GM23338 (cell line): ENCODE measurements at regions not wholly inside any gene's neighbourhood (a gene's known extent, or its start where the extent isn't known, plus 50 kb on each side); places are given as distances from the start of the nearest gene placed in this dataset.

ENCODE experiments used
- ATAC-seq: fragments of 200-7000 bp; cut with Tn5 transposase; 3 replicates; pipeline ENCODE4 v1.9.1; 2020
- DNase-seq: peaks from one replicate; pipeline ENCODE4 v3.0.0-alpha.2; 2015; ENCODE audit warnings: low spot score
- H2AFZ ChIP-seq: fragments of 200-600 bp; sonication (generic); 2 replicates; pipeline ENCODE4 v1.8.0; 2016; ENCODE audit warnings: antibody characterized with exemption, mild to moderate bottlenecking, moderate library complexity
- H3F3A ChIP-seq: fragments of 200-600 bp; sonication (generic); replicated peaks from 2 replicates; pipeline ENCODE4 v1.8.0; 2017; ENCODE audit warnings: antibody characterized with exemption, mixed run types, low read depth
- H3K27ac ChIP-seq: fragments of 200-600 bp; sonication (generic); 2 replicates; pipeline ENCODE4 v1.6.1; 2016; ENCODE audit warnings: low read depth
- H3K27me3 ChIP-seq: fragments of 200-600 bp; sonication (generic); 2 replicates; pipeline ENCODE4 v1.8.0; 2016; ENCODE audit warnings: mild to moderate bottlenecking, mixed run types, moderate library complexity; ENCODE audit not compliant: insufficient read depth
- H3K36me3 ChIP-seq: fragments of 200-600 bp; sonication (generic); 2 replicates; pipeline ENCODE4 v1.8.0; 2016; ENCODE audit warnings: mild to moderate bottlenecking; ENCODE audit not compliant: insufficient read depth
- H3K4me1 ChIP-seq: fragments of 200-600 bp; sonication (generic); 2 replicates; pipeline ENCODE4 v1.8.0; 2016; ENCODE audit warnings: mild to moderate bottlenecking, moderate library complexity; ENCODE audit not compliant: insufficient read depth
- H3K4me2 ChIP-seq: fragments of 200-600 bp; sonication (generic); 2 replicates; pipeline ENCODE4 v1.7.1; 2017; ENCODE audit warnings: mixed run types
- H3K4me3 ChIP-seq: fragments of 200-600 bp; sonication (generic); 2 replicates; pipeline ENCODE4 v1.6.1; 2016; ENCODE audit warnings: mixed run types
- H3K79me2 ChIP-seq: fragments of 200-600 bp; sonication (generic); replicated peaks from 2 replicates; pipeline ENCODE4 v1.8.0; 2017; ENCODE audit warnings: mild to moderate bottlenecking; ENCODE audit not compliant: insufficient read depth
- H3K9me2 ChIP-seq: fragments of 200-600 bp; sonication (generic); 2 replicates; pipeline ENCODE4 v1.8.0; 2017; ENCODE audit not compliant: insufficient read depth
- H4K20me1 ChIP-seq: fragments of 200-600 bp; sonication (generic); replicated peaks from 2 replicates; pipeline ENCODE4 v1.8.0; 2017; ENCODE audit warnings: mild to moderate bottlenecking; ENCODE audit not compliant: insufficient read depth
- H3K27ac Mint-ChIP-seq: 2 replicates; pipeline ENCODE4 v1.8.0; 2020; ENCODE audit warnings: inconsistent platforms, mild to moderate bottlenecking, moderate library complexity, mixed read lengths
- H3K27me3 Mint-ChIP-seq: 3 replicates; pipeline ENCODE4 v1.8.0; 2022; ENCODE audit warnings: low read depth, mild to moderate bottlenecking, moderate library complexity, mixed read lengths, inconsistent platforms; ENCODE audit not compliant: insufficient read depth, poor library complexity
- H3K36me3 Mint-ChIP-seq: 3 replicates; pipeline ENCODE4 v1.8.0; 2021; ENCODE audit warnings: low read depth, mild to moderate bottlenecking, inconsistent platforms, moderate library complexity, mixed read lengths
- H3K4me1 Mint-ChIP-seq: 3 replicates; pipeline ENCODE4 v1.8.0; 2020; ENCODE audit warnings: mild to moderate bottlenecking, inconsistent platforms, mixed read lengths
- H3K4me3 Mint-ChIP-seq: 3 replicates; pipeline ENCODE4 v1.8.0; 2021; ENCODE audit warnings: moderate library complexity, mild to moderate bottlenecking, inconsistent platforms, mixed read lengths
- H3K9me3 Mint-ChIP-seq: 3 replicates; pipeline ENCODE4 v1.8.0; 2020; ENCODE audit warnings: moderate library complexity, mild to moderate bottlenecking, inconsistent platforms, mixed read lengths
- CREB1 ChIP-seq: fragments of 250-450 bp; sonication (Bioruptor Pico); IDR thresholded peaks from 2 replicates; pipeline ENCODE4 v1.5.0; 2020; ENCODE audit warnings: low read depth, mild to moderate bottlenecking, moderate library complexity
- ETS1 ChIP-seq: IDR thresholded peaks from 2 replicates; pipeline ENCODE4 v1.6.1; 2016; ENCODE audit warnings: antibody characterized with exemption
- EZH2 ChIP-seq: fragments of 200-600 bp; sonication (generic); IDR thresholded peaks from one replicate; pipeline ENCODE4 v1.8.0; 2017; ENCODE audit warnings: antibody characterized with exemption, mild to moderate bottlenecking, low read depth; ENCODE audit not compliant: unreplicated experiment
- EZH2phosphoT487 ChIP-seq: fragments of 200-600 bp; sonication (generic); IDR thresholded peaks from one replicate; pipeline ENCODE4 v1.8.1; 2018; ENCODE audit warnings: antibody characterized with exemption; ENCODE audit not compliant: unreplicated experiment
- NANOG ChIP-seq: IDR thresholded peaks from 2 replicates; pipeline ENCODE4 v1.6.1; 2016; ENCODE audit warnings: antibody characterized with exemption, borderline replicate concordance
- POLR2AphosphoS5 ChIP-seq: IDR thresholded peaks from 2 replicates; pipeline ENCODE4 v1.6.1; 2016; ENCODE audit warnings: antibody characterized with exemption, low read depth
- ZNF114 ChIP-seq: fragments of 250-450 bp; sonication (Bioruptor Pico); IDR thresholded peaks from 2 replicates; pipeline ENCODE4 v1.5.0; 2020; ENCODE audit warnings: mild to moderate bottlenecking, moderate library complexity
- TF ChIP-seq, protein P1 (sequence below), 2 experiments: fragments of 200-600 bp in 1 of 2; sonication (generic) in 1 of 2; conservative IDR thresholded peaks; 2 replicates each; pipeline versions ENCODE4 v1.5.1 to v1.6.1; 2016 to 2017; ENCODE audit warnings: antibody characterized with exemption in 2 of 2, low read depth in 2 of 2, mild to moderate bottlenecking in 2 of 2, moderate library complexity in 1 of 2
- TF ChIP-seq, protein P2 (sequence below): fragments of 250-450 bp; sonication (Bioruptor Pico); IDR thresholded peaks from 2 replicates; pipeline ENCODE4 v1.5.0; 2020; ENCODE audit warnings: mild to moderate bottlenecking, moderate library complexity

- Histone ChIP-seq H3K9me2 (no peaks in the 10 kb centered on the region), H3F3A (no peaks in the 10 kb centered on the region), H3K4me3 (no peak overlapping the region), H4K20me1 (no peaks in the 10 kb centered on the region), H3K36me3 (no peaks in the 10 kb centered on the region), H3K79me2 (no peaks in the 10 kb centered on the region), H3K27me3 (no peaks in the 10 kb centered on the region), H3K27ac (no peak overlapping the region), H3K4me1 (no peaks in the 10 kb centered on the region), H3K4me2 (no peak overlapping the region), H2AFZ (no peak overlapping the region)
- Mint-ChIP-seq H3K9me3 (no peaks in the 10 kb centered on the region; the same call in 2 of the 3 replicates), H3K4me3 (no peak overlapping the region), H3K27ac (no peak overlapping the region), H3K4me1 (no peaks in the 10 kb centered on the region), H3K36me3 (no peaks in the 10 kb centered on the region), H3K27me3 (no peaks in the 10 kb centered on the region)
- ATAC-seq (no peak), DNase-seq (no peak)
- TF ChIP-seq, protein P1, sequence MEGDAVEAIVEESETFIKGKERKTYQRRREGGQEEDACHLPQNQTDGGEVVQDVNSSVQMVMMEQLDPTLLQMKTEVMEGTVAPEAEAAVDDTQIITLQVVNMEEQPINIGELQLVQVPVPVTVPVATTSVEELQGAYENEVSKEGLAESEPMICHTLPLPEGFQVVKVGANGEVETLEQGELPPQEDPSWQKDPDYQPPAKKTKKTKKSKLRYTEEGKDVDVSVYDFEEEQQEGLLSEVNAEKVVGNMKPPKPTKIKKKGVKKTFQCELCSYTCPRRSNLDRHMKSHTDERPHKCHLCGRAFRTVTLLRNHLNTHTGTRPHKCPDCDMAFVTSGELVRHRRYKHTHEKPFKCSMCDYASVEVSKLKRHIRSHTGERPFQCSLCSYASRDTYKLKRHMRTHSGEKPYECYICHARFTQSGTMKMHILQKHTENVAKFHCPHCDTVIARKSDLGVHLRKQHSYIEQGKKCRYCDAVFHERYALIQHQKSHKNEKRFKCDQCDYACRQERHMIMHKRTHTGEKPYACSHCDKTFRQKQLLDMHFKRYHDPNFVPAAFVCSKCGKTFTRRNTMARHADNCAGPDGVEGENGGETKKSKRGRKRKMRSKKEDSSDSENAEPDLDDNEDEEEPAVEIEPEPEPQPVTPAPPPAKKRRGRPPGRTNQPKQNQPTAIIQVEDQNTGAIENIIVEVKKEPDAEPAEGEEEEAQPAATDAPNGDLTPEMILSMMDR (conservative IDR thresholded peaks at IDR 0.05; ENCODE audit: low read depth in 2 of 2), result no peak
- no peak for TF ChIP-seq EZH2
- TF ChIP-seq, protein P2, sequence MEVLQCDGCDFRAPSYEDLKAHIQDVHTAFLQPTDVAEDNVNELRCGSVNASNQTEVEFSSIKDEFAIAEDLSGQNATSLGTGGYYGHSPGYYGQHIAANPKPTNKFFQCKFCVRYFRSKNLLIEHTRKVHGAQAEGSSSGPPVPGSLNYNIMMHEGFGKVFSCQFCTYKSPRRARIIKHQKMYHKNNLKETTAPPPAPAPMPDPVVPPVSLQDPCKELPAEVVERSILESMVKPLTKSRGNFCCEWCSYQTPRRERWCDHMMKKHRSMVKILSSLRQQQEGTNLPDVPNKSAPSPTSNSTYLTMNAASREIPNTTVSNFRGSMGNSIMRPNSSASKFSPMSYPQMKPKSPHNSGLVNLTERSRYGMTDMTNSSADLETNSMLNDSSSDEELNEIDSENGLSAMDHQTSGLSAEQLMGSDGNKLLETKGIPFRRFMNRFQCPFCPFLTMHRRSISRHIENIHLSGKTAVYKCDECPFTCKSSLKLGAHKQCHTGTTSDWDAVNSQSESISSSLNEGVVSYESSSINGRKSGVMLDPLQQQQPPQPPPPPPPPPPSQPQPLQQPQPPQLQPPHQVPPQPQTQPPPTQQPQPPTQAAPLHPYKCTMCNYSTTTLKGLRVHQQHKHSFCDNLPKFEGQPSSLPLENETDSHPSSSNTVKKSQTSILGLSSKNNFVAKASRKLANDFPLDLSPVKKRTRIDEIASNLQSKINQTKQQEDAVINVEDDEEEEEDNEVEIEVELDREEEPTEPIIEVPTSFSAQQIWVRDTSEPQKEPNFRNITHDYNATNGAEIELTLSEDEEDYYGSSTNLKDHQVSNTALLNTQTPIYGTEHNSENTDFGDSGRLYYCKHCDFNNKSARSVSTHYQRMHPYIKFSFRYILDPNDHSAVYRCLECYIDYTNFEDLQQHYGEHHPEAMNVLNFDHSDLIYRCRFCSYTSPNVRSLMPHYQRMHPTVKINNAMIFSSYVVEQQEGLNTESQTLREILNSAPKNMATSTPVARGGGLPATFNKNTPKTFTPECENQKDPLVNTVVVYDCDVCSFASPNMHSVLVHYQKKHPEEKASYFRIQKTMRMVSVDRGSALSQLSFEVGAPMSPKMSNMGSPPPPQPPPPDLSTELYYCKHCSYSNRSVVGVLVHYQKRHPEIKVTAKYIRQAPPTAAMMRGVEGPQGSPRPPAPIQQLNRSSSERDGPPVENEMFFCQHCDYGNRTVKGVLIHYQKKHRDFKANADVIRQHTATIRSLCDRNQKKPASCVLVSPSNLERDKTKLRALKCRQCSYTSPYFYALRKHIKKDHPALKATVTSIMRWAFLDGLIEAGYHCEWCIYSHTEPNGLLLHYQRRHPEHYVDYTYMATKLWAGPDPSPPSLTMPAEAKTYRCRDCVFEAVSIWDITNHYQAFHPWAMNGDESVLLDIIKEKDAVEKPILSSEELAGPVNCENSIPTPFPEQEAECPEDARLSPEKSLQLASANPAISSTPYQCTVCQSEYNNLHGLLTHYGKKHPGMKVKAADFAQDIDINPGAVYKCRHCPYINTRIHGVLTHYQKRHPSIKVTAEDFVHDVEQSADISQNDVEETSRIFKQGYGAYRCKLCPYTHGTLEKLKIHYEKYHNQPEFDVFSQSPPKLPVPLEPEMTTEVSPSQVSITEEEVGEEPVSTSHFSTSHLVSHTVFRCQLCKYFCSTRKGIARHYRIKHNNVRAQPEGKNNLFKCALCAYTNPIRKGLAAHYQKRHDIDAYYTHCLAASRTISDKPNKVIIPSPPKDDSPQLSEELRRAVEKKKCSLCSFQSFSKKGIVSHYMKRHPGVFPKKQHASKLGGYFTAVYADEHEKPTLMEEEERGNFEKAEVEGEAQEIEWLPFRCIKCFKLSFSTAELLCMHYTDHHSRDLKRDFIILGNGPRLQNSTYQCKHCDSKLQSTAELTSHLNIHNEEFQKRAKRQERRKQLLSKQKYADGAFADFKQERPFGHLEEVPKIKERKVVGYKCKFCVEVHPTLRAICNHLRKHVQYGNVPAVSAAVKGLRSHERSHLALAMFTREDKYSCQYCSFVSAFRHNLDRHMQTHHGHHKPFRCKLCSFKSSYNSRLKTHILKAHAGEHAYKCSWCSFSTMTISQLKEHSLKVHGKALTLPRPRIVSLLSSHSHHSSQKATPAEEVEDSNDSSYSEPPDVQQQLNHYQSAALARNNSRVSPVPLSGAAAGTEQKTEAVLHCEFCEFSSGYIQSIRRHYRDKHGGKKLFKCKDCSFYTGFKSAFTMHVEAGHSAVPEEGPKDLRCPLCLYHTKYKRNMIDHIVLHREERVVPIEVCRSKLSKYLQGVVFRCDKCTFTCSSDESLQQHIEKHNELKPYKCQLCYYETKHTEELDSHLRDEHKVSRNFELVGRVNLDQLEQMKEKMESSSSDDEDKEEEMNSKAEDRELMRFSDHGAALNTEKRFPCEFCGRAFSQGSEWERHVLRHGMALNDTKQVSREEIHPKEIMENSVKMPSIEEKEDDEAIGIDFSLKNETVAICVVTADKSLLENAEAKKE (CRISPR knock-in tag), result no peak
- no peak for TF ChIP-seq NANOG
- no peak for TF ChIP-seq POLR2AphosphoS5
- TF ChIP-seq ETS1, result no peak
- TF ChIP-seq ZNF114 (CRISPR knock-in tag), result no peak
- no peak for TF ChIP-seq CREB1 (CRISPR knock-in tag)
- TF ChIP-seq EZH2phosphoT487, result no peak
Observed at GRCh38 chr13:70188567-70188966, 80.3 kb upstream of the KLHL1 start.
